GM23248 (cell line): ENCODE measurements at regions not wholly inside any gene's neighbourhood (a gene's known extent, or its start where the extent isn't known, plus 50 kb on each side); places are given as distances from the start of the nearest gene placed in this dataset.

ENCODE experiments used
- DNase-seq: peaks from one replicate; pipeline ENCODE4 v3.0.0-alpha.2; 2015
- H2AFZ ChIP-seq: fragments of 200-600 bp; sonication (generic); 2 replicates; pipeline ENCODE4 v1.6.1; 2016; ENCODE audit warnings: antibody characterized with exemption
- H3F3A ChIP-seq: fragments of 200-600 bp; sonication (generic); 2 replicates; pipeline ENCODE4 v1.6.1; 2016; ENCODE audit warnings: mild to moderate bottlenecking, antibody characterized with exemption, mixed run types; ENCODE audit not compliant: insufficient read depth
- H3K27ac ChIP-seq: fragments of 200-600 bp; sonication (generic); 2 replicates; pipeline ENCODE4 v1.5.1; 2016; ENCODE audit warnings: mild to moderate bottlenecking
- H3K27me3 ChIP-seq: fragments of 200-600 bp; sonication (generic); replicated peaks from 2 replicates; pipeline ENCODE4 v1.6.1; 2016; ENCODE audit warnings: mild to moderate bottlenecking; ENCODE audit not compliant: insufficient read depth
- H3K36me3 ChIP-seq: fragments of 200-600 bp; sonication (generic); 2 replicates; pipeline ENCODE4 v1.6.1; 2016; ENCODE audit warnings: low read depth, mild to moderate bottlenecking
- H3K4me1 ChIP-seq: fragments of 200-600 bp; sonication (generic); 2 replicates; pipeline ENCODE4 v1.6.1; 2016; ENCODE audit warnings: mild to moderate bottlenecking; ENCODE audit not compliant: insufficient read depth
- H3K4me2 ChIP-seq: fragments of 200-600 bp; sonication (generic); one replicate; pipeline ENCODE4 v1.6.1; 2016; ENCODE audit warnings: mild to moderate bottlenecking; ENCODE audit not compliant: unreplicated experiment
- H3K4me3 ChIP-seq: fragments of 200-600 bp; sonication (generic); 2 replicates; pipeline ENCODE4 v1.5.1; 2016; ENCODE audit warnings: mild to moderate bottlenecking
- H3K79me2 ChIP-seq: fragments of 200-600 bp; sonication (generic); 2 replicates; pipeline ENCODE4 v1.6.1; 2016; ENCODE audit warnings: mild to moderate bottlenecking; ENCODE audit not compliant: insufficient read depth
- H3K9ac ChIP-seq: fragments of 200-600 bp; sonication (generic); 2 replicates; pipeline ENCODE4 v1.6.1; 2016; ENCODE audit warnings: mild to moderate bottlenecking
- H3K9me2 ChIP-seq: fragments of 200-600 bp; sonication (generic); 2 replicates; pipeline ENCODE4 v1.6.1; 2016; ENCODE audit warnings: mixed run types, mild to moderate bottlenecking, moderate library complexity; ENCODE audit not compliant: insufficient read depth
- H3K9me3 ChIP-seq: fragments of 200-600 bp; sonication (generic); one replicate; pipeline ENCODE4 v1.6.1; 2017; ENCODE audit warnings: low read depth
- H4K20me1 ChIP-seq: fragments of 200-600 bp; sonication (generic); 2 replicates; pipeline ENCODE4 v1.6.0; 2016; ENCODE audit not compliant: insufficient read depth
- EZH2 ChIP-seq: fragments of 200-600 bp; sonication (generic); IDR thresholded peaks from 2 replicates; pipeline ENCODE4 v1.6.1; 2018; ENCODE audit warnings: antibody characterized with exemption, mild to moderate bottlenecking; ENCODE audit not compliant: insufficient read depth, poor library complexity, severe bottlenecking
- EZH2phosphoT487 ChIP-seq: fragments of 200-600 bp; sonication (generic); IDR thresholded peaks from 2 replicates; pipeline ENCODE4 v1.6.1; 2018; ENCODE audit warnings: antibody characterized with exemption, moderate library complexity, mild to moderate bottlenecking, low read depth; ENCODE audit not compliant: insufficient read depth
- WGBS, 2 experiments: methylation state at CpG; one replicate each; pipeline ENCODE4 v1.1.6; 2015 to 2017; ENCODE audit warnings: low lambda C conversion rate in 2 of 2, low coverage in 1 of 2; ENCODE audit errors: missing lambda C conversion rate in 2 of 2; 5-methylcytosine and 5-hydroxymethylcytosine counted together
- in situ Hi-C: fragments of 300-500 bp; cut with MboI; formaldehyde crosslinking; loops from 2 replicates; pipeline ENCODE4 v1.15.0; 2020

GRCh38 chr2:12429779-12430406 is 286.8 kb upstream of the TRIB2 start:
- Histone ChIP-seq H3K9me2 (no peaks in the 10 kb centered on the region), H3K27ac (peak overlapping the region; percentile 47), H3K4me1 (peaks cover 25% of the 10 kb centered on the region), H3K9ac (no peak overlapping the region), H4K20me1 (no peaks in the 10 kb centered on the region), H2AFZ (peak overlapping the region; percentile 34; the same call in 1 of the 2 replicates), H3K36me3 (no peaks in the 10 kb centered on the region), H3K4me2 (peak overlapping the region; percentile 31), H3K9me3 (no peaks in the 10 kb centered on the region), H3K27me3 (no peaks in the 10 kb centered on the region), H3K4me3 (no peak overlapping the region), H3F3A (peaks cover 9% of the 10 kb centered on the region), H3K79me2 (no peaks in the 10 kb centered on the region)
- WGBS, 2 experiments: 52 to 53% methylated on average over 4 of the region's 4 CpGs
- TF ChIP-seq EZH2phosphoT487 (no peak), EZH2 (no peak)
- DNase-seq: peak; percentile 89
- in situ Hi-C loops: loop anchor here (10.0 kb wide), 1 partner anchor 285 kb away; the partner anchor contains the start of gene TRIB2

DNA sequence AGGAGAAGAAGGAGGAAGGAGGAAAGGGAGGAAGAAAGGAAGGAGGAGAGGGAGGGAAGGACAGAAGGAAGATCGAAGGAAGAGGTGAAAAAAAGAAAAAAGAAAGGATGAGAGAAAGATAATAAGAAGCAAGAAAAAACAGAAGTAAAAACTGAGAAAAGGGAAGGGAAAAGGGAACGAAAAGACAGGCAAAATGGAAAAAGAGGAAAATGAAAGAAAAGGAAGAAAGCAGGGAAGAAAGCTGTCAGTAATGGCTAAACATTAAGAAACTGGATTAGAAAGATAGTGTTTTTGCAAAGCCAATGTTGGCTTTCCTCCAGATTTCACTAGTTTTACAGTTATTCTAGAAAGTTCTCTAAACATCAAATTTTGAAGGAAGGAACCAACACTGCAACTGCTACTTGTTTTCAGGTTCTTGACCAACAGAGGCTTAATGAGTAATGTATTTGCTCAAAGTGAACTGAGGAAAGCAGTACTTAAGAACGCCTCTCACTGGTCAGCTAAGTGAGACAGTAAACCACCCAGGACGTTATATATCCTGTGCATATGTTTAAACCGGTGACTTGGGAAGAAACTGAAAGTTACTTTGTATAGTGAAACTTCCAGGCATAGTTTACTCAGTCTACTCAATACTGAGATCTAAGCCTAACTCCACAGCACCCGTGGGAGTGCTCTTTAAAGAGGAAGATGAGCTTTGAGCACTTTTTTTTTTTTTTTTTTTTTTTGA is 286.2 kb upstream of the TRIB2 start:
- peak overlapping the region; percentile 47 for H3K27ac ChIP-seq
- peak; percentile 25 for DNase-seq
- H3K9me3 ChIP-seq: no peaks in the 10 kb centered on the region
- no peaks in the 10 kb centered on the region for H3K9me2 ChIP-seq
- H3F3A ChIP-seq: peaks cover 9% of the 10 kb centered on the region
- peaks cover 25% of the 10 kb centered on the region for H3K4me1 ChIP-seq
- peak overlapping the region; percentile 31 for H3K4me2 ChIP-seq
- H3K4me3 ChIP-seq: no peak overlapping the region
- H3K79me2 ChIP-seq: no peaks in the 10 kb centered on the region
- 84 to 91% methylated on average over 6 of the region's 6 CpGs for WGBS, 2 experiments
- peak overlapping the region; percentile 34; the same call in 1 of the 2 replicates for H2AFZ ChIP-seq
- TF ChIP-seq EZH2: no peak
- TF ChIP-seq EZH2phosphoT487: no peak
- H3K36me3 ChIP-seq: no peaks in the 10 kb centered on the region
- no peaks in the 10 kb centered on the region for H4K20me1 ChIP-seq
- no peak overlapping the region for H3K9ac ChIP-seq
- in situ Hi-C loops: no loop called here
- H3K27me3 ChIP-seq: no peaks in the 10 kb centered on the region

DNA sequence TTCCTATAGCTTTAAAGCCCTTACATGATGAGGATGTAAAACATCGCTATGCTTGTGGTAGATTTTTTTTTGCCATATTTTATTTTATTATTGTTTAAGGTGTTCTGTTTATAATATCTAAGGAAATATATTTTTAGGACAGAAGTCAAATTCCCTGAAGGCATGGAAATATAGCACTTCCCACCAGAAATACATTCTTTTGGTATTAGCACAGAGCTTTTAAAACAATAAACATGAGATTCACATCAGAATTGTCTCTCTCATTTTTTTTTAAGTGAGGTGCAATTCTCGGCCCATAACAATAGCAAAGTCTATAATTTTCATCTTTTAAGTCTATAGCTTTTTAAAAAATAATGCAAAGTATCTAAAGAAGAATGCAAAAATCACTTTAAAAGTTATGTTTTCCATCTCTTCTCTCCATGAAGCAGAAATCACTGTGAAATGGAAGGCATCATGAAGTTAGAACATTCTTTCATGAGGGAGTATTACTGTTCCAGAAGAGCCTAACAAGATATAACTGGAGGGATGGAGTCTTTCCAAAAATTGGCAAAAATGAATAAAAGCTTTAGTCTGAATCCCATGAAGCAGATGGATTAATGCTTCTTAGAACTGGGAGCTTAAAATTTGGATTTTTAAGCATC is 283.6 kb upstream of the TRIB2 start:
- Histone ChIP-seq H3K36me3 (no peaks in the 10 kb centered on the region), H3K4me2 (no peak overlapping the region), H3K27me3 (no peaks in the 10 kb centered on the region), H3K9ac (no peak overlapping the region), H3K4me3 (no peak overlapping the region), H3K79me2 (no peaks in the 10 kb centered on the region), H3K27ac (no peak overlapping the region), H2AFZ (no peak overlapping the region), H3K9me3 (no peaks in the 10 kb centered on the region), H3K4me1 (peaks cover 25% of the 10 kb centered on the region), H4K20me1 (no peaks in the 10 kb centered on the region), H3F3A (peaks cover 9% of the 10 kb centered on the region), H3K9me2 (no peaks in the 10 kb centered on the region)
- 94 to 97% methylated on average over 2 of the region's 2 CpGs for WGBS, 2 experiments
- DNase-seq: peak; percentile 14
- no peak for TF ChIP-seq EZH2phosphoT487
- no peak for TF ChIP-seq EZH2
- in situ Hi-C loops: no loop called here

DNA sequence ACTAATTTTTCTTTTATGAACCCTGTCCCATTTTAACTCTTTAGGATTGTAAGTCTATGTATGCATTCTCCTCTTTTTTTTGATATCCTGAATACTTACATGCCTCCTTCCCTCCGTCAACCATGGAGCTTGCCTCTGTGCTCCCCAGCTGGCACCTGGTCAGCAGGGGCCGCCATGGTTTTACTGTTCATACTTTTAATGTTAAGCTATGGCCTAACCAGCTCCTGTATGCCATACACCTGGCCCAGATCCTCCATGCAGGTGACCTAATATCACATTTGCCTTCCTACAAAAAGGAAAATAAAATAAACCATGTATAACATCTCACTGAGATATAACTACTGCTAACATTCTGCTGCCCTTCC is 283.1 kb upstream of the TRIB2 start:
- Histone ChIP-seq H3K4me3 (no peak overlapping the region), H3F3A (peaks cover 9% of the 10 kb centered on the region), H2AFZ (no peak overlapping the region), H3K9ac (no peak overlapping the region), H3K4me2 (no peak overlapping the region), H3K4me1 (peaks cover 25% of the 10 kb centered on the region), H3K9me3 (no peaks in the 10 kb centered on the region), H3K9me2 (no peaks in the 10 kb centered on the region), H4K20me1 (no peaks in the 10 kb centered on the region), H3K79me2 (no peaks in the 10 kb centered on the region), H3K27ac (no peak overlapping the region), H3K36me3 (no peaks in the 10 kb centered on the region), H3K27me3 (no peaks in the 10 kb centered on the region)
- 88 to 92% methylated on average over 2 of the region's 2 CpGs for WGBS, 2 experiments
- no peak for TF ChIP-seq EZH2phosphoT487
- no peak for TF ChIP-seq EZH2
- no peak for DNase-seq
- in situ Hi-C loops: no loop called here
